ENCODE measurements at regions not wholly inside any gene's neighbourhood (a gene's known extent, or its start where the extent isn't known, plus 50 kb on each side); places are given as distances from the start of the nearest gene placed in this dataset.

GRCh38 chr6:27052731-27053082 is 194.8 kb upstream of the PRSS16 start:
- DNase-seq (ENCODE audit: low spot score), result no peak

GRCh38 chr6:27053738-27054137 is 193.8 kb upstream of the PRSS16 start:
- no peak for DNase-seq (ENCODE audit: low spot score)

- DNase-seq (ENCODE audit: low spot score), result no peak
These were observed 190.9 kb upstream of the PRSS16 start for GRCh38 chr6:27056615-27057014.

- no peak for DNase-seq (ENCODE audit: low spot score)
These were observed 187.7 kb upstream of the PRSS16 start for GRCh38 chr6:27059621-27060425.

GRCh38 chr6:27061235-27061993 is 186.1 kb upstream of the PRSS16 start:
- no peak for DNase-seq (ENCODE audit: low spot score)

- no peak for DNase-seq (ENCODE audit: low spot score)
These were observed 184.7 kb upstream of the PRSS16 start for GRCh38 chr6:27062755-27063154.

GRCh38 chr6:27065183-27065582 is 182.3 kb upstream of the PRSS16 start:
- DNase-seq (ENCODE audit: low spot score), result no peak

GRCh38 chr6:27066381-27066780 is 181.1 kb upstream of the PRSS16 start:
- no peak for DNase-seq (ENCODE audit: low spot score)

- no peak for DNase-seq (ENCODE audit: low spot score)
These were observed 180.7 kb upstream of the PRSS16 start for GRCh38 chr6:27066802-27067201.

- DNase-seq (ENCODE audit: low spot score), result no peak
These were observed 174.1 kb upstream of the PRSS16 start for GRCh38 chr6:27073441-27073840.

- no peak for DNase-seq (ENCODE audit: low spot score)
These were observed 171.4 kb upstream of the PRSS16 start for GRCh38 chr6:27076116-27076515.

- peak; percentile 59 for DNase-seq (ENCODE audit: low spot score)
These were observed 168.7 kb upstream of the PRSS16 start for GRCh38 chr6:27078734-27079357.

GRCh38 chr6:27081188-27081587 is 166.3 kb upstream of the PRSS16 start:
- DNase-seq (ENCODE audit: low spot score), result no peak

GRCh38 chr6:27081931-27082330 is 165.6 kb upstream of the PRSS16 start:
- no peak for DNase-seq (ENCODE audit: low spot score)

- no peak for DNase-seq (ENCODE audit: low spot score)
These were observed 159.4 kb upstream of the PRSS16 start for GRCh38 chr6:27088068-27088467.

- peak; percentile 82 for DNase-seq (ENCODE audit: low spot score)
These were observed 155.7 kb upstream of the PRSS16 start for GRCh38 chr6:27091661-27092315.

GRCh38 chr6:27092316-27092692 is 155.2 kb upstream of the PRSS16 start:
- no peak for DNase-seq (ENCODE audit: low spot score)

GRCh38 chr6:27095914-27096313 is 151.6 kb upstream of the PRSS16 start:
- no peak for DNase-seq (ENCODE audit: low spot score)

- peak; percentile 40 for DNase-seq (ENCODE audit: low spot score)
These were observed 150.5 kb upstream of the PRSS16 start for GRCh38 chr6:27096834-27097511.

GRCh38 chr6:27098956-27099355 is 148.5 kb upstream of the PRSS16 start:
- no peak for DNase-seq (ENCODE audit: low spot score)

GRCh38 chr6:27100921-27101320 is 146.6 kb upstream of the PRSS16 start:
- no peak for DNase-seq (ENCODE audit: low spot score)

GRCh38 chr6:27101824-27102223 is 145.7 kb upstream of the PRSS16 start:
- no peak for DNase-seq (ENCODE audit: low spot score)
